NCI-H748 (cell line): ENCODE measurements at regions not wholly inside any gene's neighbourhood (a gene's known extent, or its start where the extent isn't known, plus 50 kb on each side); places are given as distances from the start of the nearest gene placed in this dataset.

ENCODE experiments used
- DNase-seq: peaks from one replicate; lab custom pipeline; 2025; ENCODE audit not compliant: unreplicated experiment; lab: John Stamatoyannopoulos, UW

DNA sequence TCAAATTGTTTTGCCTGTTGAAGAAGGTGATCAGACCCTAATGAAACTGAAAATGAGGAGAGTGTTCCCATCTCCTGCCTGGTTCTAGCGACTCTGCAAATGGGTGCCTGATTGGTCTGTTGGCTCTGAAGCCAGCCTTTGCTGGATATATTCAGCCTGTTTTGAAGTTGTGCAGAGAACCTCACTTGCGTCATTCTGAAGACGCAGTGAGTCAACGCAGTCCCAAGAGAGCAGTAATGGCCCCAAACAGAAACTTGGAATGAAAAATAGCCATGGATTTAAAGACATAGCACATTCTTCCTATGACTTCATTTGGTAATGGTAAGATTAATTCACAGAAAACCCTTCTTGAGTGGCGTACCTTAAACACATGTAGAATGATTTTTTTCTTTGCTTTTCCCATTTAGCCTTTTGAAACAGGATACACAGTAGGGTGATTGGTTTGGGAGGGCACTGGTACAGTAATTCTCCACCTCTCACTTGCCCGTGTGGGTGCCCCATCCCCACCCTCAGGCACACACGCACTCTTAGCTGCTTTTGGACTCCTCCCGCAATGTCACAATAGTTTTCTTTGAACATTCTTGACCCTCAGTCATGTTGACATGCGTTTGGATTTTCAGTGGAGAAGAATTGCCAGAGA, 54.1 kb upstream of the ABL1 start:
- DNase-seq: no peak

DNA sequence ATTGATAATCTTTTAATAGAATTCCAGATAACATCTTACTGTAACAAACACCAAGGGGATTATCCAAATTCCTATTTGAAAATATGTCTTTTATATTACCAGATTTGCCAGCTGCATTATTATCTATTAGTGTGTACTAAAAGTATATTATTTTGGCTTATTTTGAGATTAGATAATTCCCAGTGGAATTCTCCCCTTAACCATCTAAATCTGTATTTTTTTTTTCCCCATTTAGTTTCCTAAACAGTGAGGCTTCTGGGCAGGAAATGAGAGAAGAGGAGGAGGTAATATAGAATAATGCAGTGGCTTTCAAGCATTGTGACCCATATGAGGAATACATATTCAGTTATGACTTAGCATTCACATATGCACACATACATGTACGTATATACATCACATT, 53.5 kb upstream of the ABL1 start:
- no peak for DNase-seq

DNA sequence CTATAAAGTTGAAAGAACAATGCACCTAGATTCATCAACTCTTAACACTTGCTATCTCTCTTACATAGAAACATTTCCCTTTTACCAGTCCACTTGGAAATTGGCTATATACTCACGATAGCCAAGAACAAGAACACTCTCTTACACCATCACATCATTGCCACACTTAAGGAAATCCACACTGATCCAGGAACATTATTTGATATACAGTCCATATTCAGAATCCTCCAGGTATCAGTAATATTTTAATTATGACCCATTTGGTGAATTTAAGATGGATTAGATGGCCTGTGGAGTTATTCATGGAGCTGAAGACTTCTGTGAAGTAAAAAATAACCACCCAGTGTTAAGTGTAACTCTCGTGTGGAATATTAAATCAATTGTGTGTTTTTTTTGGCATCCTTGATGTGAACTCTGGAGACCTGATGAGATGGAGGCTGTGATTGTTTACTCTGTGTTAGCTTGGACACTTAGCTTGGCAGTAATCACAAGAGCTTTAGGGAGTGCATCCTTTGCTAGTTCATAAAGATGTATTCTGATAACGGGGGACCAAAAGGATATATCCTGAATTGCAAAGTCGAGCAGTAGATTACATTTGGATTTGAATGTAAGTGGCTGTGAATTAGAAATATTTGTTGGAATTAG, 52.0 kb upstream of the ABL1 start:
- DNase-seq: no peak

DNA sequence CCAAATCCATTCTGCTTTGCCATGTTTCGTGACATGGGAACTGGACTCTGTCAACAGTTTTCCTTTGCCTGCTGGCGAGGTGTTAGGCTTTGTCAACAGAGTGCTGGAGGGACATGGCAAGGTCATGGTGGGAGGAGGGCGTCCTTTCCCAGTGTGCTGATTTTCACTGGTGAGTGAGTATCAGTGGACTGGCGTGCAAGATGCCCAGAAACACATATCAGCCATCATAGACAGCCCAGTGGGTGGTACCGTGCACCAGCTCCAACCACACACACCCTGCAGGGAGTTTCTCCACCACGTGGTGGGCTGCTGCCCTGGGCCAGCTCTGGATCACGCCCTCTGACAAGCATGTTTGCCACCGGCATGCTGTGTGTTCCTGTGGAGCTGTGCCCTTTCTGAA, 50.0 kb upstream of the ABL1 start:
- DNase-seq: no peak
